ENCODE measurements at regions not wholly inside any gene's neighbourhood (a gene's known extent, or its start where the extent isn't known, plus 50 kb on each side); places are given as distances from the start of the nearest gene placed in this dataset.

GRCh38 chr4:137626942-137627738 lies 94.8 kb upstream of the PCDH18 start:
- DNase-seq: no peak

DNA sequence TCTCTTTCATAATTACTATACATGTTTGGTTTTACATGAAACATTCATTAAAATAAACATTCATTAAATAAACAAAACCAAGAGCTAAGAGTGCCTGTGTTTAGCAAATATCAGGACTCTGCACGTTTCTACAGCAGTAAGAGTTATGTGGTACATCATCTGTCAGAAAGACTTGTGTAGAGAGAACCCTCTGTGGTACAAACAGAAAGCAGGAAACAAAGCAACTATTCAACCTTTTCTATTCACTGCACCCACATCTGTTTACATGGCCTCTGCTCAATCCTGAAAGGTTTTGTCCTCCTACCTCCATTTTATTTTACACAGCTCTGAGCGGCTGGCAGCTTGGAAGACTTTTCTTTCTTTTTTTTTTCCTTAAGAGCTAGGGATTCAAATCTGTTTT lies 90.7 kb upstream of the PCDH18 start:
- no peak for DNase-seq

GRCh38 chr4:137621056-137621455 lies 88.8 kb upstream of the PCDH18 start:
- DNase-seq: no peak

- DNase-seq: no peak
These were observed 82.2 kb upstream of the PCDH18 start for GRCh38 chr4:137614491-137614890.

DNA sequence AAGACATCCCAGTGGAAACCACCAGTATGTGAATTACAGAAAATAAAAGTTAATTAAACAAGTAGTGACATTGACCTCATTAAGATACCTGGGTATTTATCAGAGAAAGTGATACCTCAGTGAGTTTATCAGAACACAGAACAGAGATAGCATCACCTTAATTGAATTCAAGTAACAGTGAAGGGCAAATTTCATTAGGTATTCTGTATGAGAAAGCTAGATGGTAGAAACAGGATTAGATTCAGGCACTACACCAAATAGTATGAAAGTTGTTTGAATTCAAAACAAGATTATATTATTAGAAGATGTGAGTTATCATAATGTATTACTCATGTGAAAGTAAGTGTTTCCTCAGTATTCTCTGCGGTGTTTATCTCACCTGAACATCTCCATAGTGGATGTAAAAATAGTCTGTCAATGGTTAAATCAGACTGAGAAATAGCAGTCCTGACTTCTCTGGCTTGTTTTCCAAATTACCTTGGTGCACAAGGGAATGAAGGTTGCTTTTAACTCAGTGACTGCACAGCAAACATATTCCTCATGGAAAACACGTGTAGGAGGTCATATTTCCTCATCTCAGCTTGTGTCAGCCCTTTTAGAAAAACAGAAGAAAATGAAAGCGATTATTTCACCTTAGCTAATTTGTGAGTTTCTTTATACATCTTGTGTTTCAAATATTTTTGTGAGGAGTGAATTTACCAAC lies 79.9 kb upstream of the PCDH18 start:
- no peak for DNase-seq

GRCh38 chr4:137610960-137611359 lies 78.7 kb upstream of the PCDH18 start:
- DNase-seq: no peak

GRCh38 chr4:137609718-137610430 lies 77.6 kb upstream of the PCDH18 start:
- no peak for DNase-seq

DNA sequence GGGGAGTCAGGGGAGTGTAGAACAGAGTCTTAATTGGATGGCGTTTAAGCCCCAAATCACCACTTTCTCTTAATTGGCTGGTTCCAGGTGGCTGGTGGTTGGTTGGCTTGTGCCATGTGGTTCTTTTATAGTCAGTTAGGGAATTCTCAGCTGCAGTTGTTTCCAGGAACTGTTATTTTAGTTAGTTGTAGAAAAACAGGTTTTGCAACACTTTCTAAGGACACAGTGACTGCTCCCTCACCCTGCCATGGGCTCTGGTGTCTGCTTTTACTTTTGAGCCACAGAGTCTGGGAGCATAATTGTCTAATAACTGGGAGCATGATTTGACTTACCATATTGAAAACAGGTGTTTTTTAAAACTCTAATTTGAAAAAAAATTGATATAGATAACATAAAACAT lies 75.8 kb upstream of the PCDH18 start:
- no peak for DNase-seq

- DNase-seq: no peak
These were observed 70.1 kb upstream of the PCDH18 start for GRCh38 chr4:137602436-137602835.

DNA sequence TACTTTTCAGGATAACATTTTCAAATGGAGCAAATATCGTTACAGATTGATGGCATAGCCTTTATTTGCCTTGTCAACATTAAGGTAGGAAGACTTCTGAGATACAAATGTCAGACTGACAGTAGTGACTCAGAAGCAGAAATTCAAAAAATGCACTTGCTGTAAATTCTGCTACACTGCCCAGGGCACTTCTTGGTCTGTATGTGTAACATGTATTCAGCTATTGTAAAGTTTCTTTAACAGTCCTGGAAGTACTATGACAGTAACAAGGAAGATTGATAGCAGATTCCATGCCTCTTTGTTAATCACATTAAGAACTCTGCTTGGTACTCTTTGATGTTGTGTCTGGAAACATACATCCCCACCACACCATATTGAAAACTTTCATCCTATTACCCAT lies 69.6 kb upstream of the PCDH18 start:
- DNase-seq: no peak

- no peak for DNase-seq
These were observed 67.4 kb upstream of the PCDH18 start for GRCh38 chr4:137599734-137600133.

GRCh38 chr4:137597752-137598430 lies 65.6 kb upstream of the PCDH18 start:
- no peak for DNase-seq

- DNase-seq: no peak
These were observed 55.5 kb upstream of the PCDH18 start for GRCh38 chr4:137587796-137588195.

DNA sequence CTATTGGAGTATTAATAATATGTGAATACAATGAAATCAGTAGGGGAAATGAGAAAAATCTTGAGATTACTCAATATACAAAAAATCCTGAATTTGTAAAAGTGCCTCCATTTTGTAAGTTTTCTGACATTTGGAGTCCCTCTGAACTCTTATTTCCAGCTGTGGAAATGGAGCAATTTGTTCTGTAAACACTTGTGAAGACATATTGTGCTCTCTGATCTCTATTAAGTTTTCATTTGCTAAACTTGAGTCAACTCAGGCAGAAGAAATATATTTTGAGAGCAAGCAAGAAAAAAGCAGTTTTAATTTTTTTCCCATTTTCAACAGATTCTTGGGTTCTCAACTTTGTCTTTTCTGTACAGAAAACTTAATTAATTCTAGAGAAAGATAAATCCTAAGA lies 51.4 kb upstream of the PCDH18 start:
- no peak for DNase-seq
